ENCODE measurements at regions not wholly inside any gene's neighbourhood (a gene's known extent, or its start where the extent isn't known, plus 50 kb on each side); places are given as distances from the start of the nearest gene placed in this dataset.

DNA sequence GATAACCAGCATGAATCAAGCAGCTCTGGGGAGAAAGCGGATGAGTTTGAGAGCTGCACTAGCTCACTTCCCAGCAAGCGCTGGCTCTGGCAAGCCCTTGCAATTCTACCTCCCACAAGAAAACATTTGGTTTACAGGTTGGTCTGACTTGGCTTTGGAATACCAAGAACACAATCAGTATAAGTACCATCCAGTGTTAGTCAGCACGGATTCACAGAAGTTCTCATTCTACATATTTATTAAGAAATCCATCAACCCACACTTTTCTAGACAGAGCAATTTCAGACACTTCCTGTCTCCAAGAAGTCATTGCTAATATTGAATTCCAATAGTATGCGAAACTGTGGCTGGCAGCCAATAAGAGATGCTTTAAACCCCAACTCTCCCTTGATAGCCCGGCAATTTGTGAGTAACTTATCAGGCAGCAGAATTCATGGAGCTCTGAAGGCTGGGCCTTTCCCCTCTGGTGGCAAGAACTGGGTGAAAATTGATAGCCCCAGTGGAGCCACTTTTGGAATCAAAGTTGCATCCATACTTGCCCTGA, 59.4 kb upstream of the WASF3 start:
- Mint-ChIP-seq H3K9me3 (no peaks in the 10 kb centered on the region), H3K27me3 (no peaks in the 10 kb centered on the region), H3K4me3 (no peak overlapping the region), H3K27ac (no peak overlapping the region), H3K4me1 (peaks cover 18% of the 10 kb centered on the region)
- DNase-seq = no peak
- no peak for ATAC-seq

GRCh38 chr13:26498656-26499601, 58.6 kb upstream of the WASF3 start:
- DNase-seq = no peak
- Mint-ChIP-seq H3K27ac (no peak overlapping the region), H3K4me1 (peaks cover 22% of the 10 kb centered on the region), H3K4me3 (no peak overlapping the region), H3K9me3 (no peaks in the 10 kb centered on the region), H3K27me3 (no peaks in the 10 kb centered on the region)
- ATAC-seq = no peak

GRCh38 chr13:26500618-26501320, 56.7 kb upstream of the WASF3 start:
- ATAC-seq (no peak), DNase-seq (no peak)
- Mint-ChIP-seq H3K4me3 (no peak overlapping the region), H3K4me1 (peaks cover 22% of the 10 kb centered on the region), H3K27me3 (no peaks in the 10 kb centered on the region), H3K27ac (peak overlapping the region in 1 of 2 donors; percentile 42), H3K9me3 (no peaks in the 10 kb centered on the region)

GRCh38 chr13:26501641-26502040, 55.8 kb upstream of the WASF3 start:
- H3K4me1 Mint-ChIP-seq = peaks cover 22% of the 10 kb centered on the region
- H3K27me3 Mint-ChIP-seq = no peaks in the 10 kb centered on the region
- no peaks in the 10 kb centered on the region for H3K9me3 Mint-ChIP-seq
- DNase-seq = no peak
- H3K27ac Mint-ChIP-seq = no peak overlapping the region
- ATAC-seq = no peak
- no peak overlapping the region for H3K4me3 Mint-ChIP-seq

DNA sequence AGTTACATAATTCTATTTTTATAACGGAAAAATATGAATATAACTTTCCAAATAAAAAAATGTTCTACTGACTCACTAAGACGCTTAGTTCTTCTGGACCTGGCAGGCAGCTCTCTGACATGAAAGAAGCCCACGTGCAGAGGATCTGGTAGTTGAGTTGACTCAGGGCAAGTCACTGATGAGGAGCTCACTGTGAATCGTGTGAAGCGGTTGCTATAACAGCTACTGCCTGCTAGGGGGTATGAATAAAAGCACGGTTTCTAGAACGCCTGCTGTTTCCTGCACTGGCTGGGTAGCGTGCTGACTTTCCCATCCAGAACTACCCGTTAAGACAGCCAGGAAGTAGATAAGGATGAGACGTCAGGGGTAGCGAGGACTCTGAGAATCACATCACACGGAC, 54.7 kb upstream of the WASF3 start:
- DNase-seq (peak; percentile 26 to 27), ATAC-seq (peak; percentile 90)
- H3K4me3 Mint-ChIP-seq = peak overlapping the region in 1 of 2 donors; percentile 14
- H3K9me3 Mint-ChIP-seq = no peaks in the 10 kb centered on the region
- H3K27ac Mint-ChIP-seq = peak overlapping the region in 1 of 2 donors; percentile 69
- H3K27me3 Mint-ChIP-seq = no peaks in the 10 kb centered on the region
- H3K4me1 Mint-ChIP-seq = peaks cover 22% of the 10 kb centered on the region

DNA sequence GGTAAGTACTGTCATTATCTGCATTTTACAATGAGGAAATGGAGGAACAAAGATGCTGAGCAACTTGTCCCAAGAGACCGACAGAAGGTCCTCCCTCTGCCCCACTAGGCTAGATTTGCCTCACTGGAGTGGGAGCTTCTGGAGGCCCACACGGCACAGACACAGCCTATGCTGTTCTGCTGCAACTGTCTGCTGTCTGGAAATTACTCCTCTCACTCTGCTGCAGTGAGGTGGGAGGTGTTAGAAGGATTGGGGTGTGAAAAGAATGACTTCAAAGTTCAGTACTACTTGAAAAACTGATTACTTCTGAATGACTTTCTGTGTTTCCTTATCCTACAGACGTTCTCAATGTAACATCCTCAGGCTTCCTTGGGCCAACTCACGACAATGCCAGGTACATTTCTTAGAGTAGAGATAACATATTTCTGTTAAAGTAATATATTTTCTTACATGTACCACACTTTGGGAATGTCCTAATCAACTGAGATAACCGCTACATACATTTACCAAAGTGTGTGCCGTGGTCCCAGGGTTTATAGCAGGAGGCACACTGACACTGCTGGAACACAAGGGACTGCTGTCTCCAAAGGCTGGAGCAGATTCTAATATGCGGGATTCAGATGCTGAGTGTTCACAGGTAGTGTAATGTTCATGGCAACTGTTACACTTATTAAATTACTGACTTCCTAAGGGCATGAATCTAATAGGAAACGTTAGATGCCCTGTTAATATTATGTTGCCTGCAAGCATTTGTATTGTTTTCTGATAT, 53.5 kb upstream of the WASF3 start:
- no peak for DNase-seq
- no peak for ATAC-seq
- Mint-ChIP-seq H3K4me1 (peaks cover 22% of the 10 kb centered on the region), H3K4me3 (no peak overlapping the region), H3K27ac (no peak overlapping the region), H3K9me3 (peaks cover 0 to 4% of the 10 kb centered on the region in 2 donors), H3K27me3 (no peaks in the 10 kb centered on the region)

Data from stimulated activated naive CD8-positive, alpha-beta T cell treated with anti-CD3 and anti-CD28 coated beads, Interleukin-15, amount 100 ng/mL, for 72 hours (primary cell).